Mesenchymal stem cell (in vitro differentiated cells and primary cell): ENCODE measurements at regions not wholly inside any gene's neighbourhood (a gene's known extent, or its start where the extent isn't known, plus 50 kb on each side); places are given as distances from the start of the nearest gene placed in this dataset.

Experiments used
- DNase-seq: peaks from one replicate; pipeline ENCODE4 v3.0.0-alpha.2; 2013
- H2AFZ ChIP-seq: one replicate; pipeline ENCODE4 v1.6.1; 2013; ENCODE audit warnings: low read depth, mild to moderate bottlenecking, control low read depth, inconsistent platforms, low read length, moderate library complexity
- H2AK5ac ChIP-seq: 2 replicates; pipeline ENCODE4 v1.6.1; 2013; ENCODE audit warnings: low read length, moderate library complexity, mild to moderate bottlenecking, inconsistent platforms; ENCODE audit not compliant: severe bottlenecking
- H2BK120ac ChIP-seq: one replicate; pipeline ENCODE4 v1.6.1; 2013; ENCODE audit warnings: low read depth, mild to moderate bottlenecking, inconsistent platforms, low read length, moderate library complexity
- H2BK12ac ChIP-seq, 2 experiments: one replicate each; pipeline ENCODE4 v1.6.1; 2013; ENCODE audit warnings: inconsistent platforms in 2 of 2, low read length in 2 of 2, mild to moderate bottlenecking in 2 of 2, moderate library complexity in 2 of 2, control low read depth in 1 of 2
- H2BK15ac ChIP-seq: one replicate; pipeline ENCODE4 v1.6.1; 2013; ENCODE audit warnings: mild to moderate bottlenecking, low read depth, inconsistent platforms; ENCODE audit not compliant: poor library complexity, severe bottlenecking
- H2BK5ac ChIP-seq: 2 replicates; pipeline ENCODE4 v1.6.1; 2013; ENCODE audit warnings: low read depth, mild to moderate bottlenecking, low read length, control low read depth, inconsistent platforms; ENCODE audit not compliant: poor library complexity, severe bottlenecking
- H3K14ac ChIP-seq, 2 experiments: one replicate each; pipeline ENCODE4 v1.6.1; 2013; ENCODE audit warnings: inconsistent platforms in 2 of 2, low read length in 2 of 2, control low read depth in 1 of 2, mild to moderate bottlenecking in 1 of 2, moderate library complexity in 1 of 2
- H3K18ac ChIP-seq, 2 experiments: one replicate each; pipeline ENCODE4 v1.6.1; 2013; ENCODE audit warnings: inconsistent platforms in 2 of 2, low read length in 2 of 2, control low read depth in 1 of 2, low read depth in 1 of 2, mild to moderate bottlenecking in 1 of 2
- H3K23ac ChIP-seq, 2 experiments: one replicate each; pipeline ENCODE4 v1.6.1; 2013; ENCODE audit warnings: inconsistent platforms in 2 of 2, low read length in 2 of 2, mild to moderate bottlenecking in 2 of 2, moderate library complexity in 2 of 2, control low read depth in 1 of 2
- H3K27ac ChIP-seq: 2 replicates; pipeline ENCODE4 v1.5.1; 2013; ENCODE audit warnings: mild to moderate bottlenecking, moderate library complexity, low read length, control low read depth, inconsistent platforms; ENCODE audit not compliant: poor library complexity, severe bottlenecking
- H3K27me3 ChIP-seq, 2 experiments: 2 replicates each; pipeline versions ENCODE4 v1.6.1 to v1.7.0; 2013; ENCODE audit warnings: low read length in 2 of 2, mild to moderate bottlenecking in 2 of 2, moderate library complexity in 2 of 2, control low read depth in 1 of 2, inconsistent platforms in 1 of 2; ENCODE audit not compliant: control insufficient read depth in 1 of 2, insufficient read depth in 1 of 2
- H3K36me3 ChIP-seq, 2 experiments: 2 replicates each; pipeline versions ENCODE4 v1.6.1 to v1.7.0; 2013; ENCODE audit warnings: low read length in 2 of 2, control low read depth in 1 of 2, inconsistent platforms in 1 of 2, low read depth in 1 of 2, mild to moderate bottlenecking in 1 of 2; ENCODE audit not compliant: insufficient read depth in 2 of 2, control insufficient read depth in 1 of 2
- H3K4ac ChIP-seq, 2 experiments: one replicate each; pipeline ENCODE4 v1.6.1; 2013; ENCODE audit warnings: inconsistent platforms in 2 of 2, low read length in 2 of 2, mild to moderate bottlenecking in 2 of 2, moderate library complexity in 2 of 2, control low read depth in 1 of 2, low read depth in 1 of 2
- H3K4me1 ChIP-seq: 2 replicates; pipeline ENCODE4 v1.6.1; 2013; ENCODE audit warnings: low read depth, low read length, control low read depth; ENCODE audit not compliant: control insufficient read depth, insufficient read depth
- H3K4me2 ChIP-seq: 2 replicates; pipeline ENCODE4 v1.6.1; 2013; ENCODE audit warnings: low read length, mild to moderate bottlenecking, inconsistent platforms; ENCODE audit not compliant: poor library complexity, severe bottlenecking
- H3K4me3 ChIP-seq, 2 experiments: 2 replicates each; pipeline versions ENCODE4 v1.5.1 to v1.7.0; 2013; ENCODE audit warnings: low read length in 2 of 2, mild to moderate bottlenecking in 2 of 2, control low read depth in 1 of 2, low read depth in 1 of 2; ENCODE audit not compliant: insufficient read depth in 1 of 2
- H3K79me1 ChIP-seq: replicated peaks from 2 replicates; pipeline ENCODE4 v1.6.1; 2013; ENCODE audit warnings: mild to moderate bottlenecking, control low read depth, low read length, inconsistent platforms; ENCODE audit not compliant: poor library complexity, severe bottlenecking
- H3K9ac ChIP-seq: 2 replicates; pipeline ENCODE4 v1.7.0; 2013; ENCODE audit warnings: mild to moderate bottlenecking, low read length, moderate library complexity
- H3K9me3 ChIP-seq: 2 replicates; pipeline ENCODE4 v1.7.0; 2013; ENCODE audit warnings: mild to moderate bottlenecking, low read length; ENCODE audit not compliant: control insufficient read depth
- H4K8ac ChIP-seq: one replicate; pipeline ENCODE4 v1.6.1; 2013; ENCODE audit warnings: inconsistent platforms, mild to moderate bottlenecking, low read length, moderate library complexity
- H4K91ac ChIP-seq: one replicate; pipeline ENCODE4 v1.6.1; 2013; ENCODE audit warnings: mild to moderate bottlenecking, low read length, inconsistent platforms
- WGBS: methylation state at CpG from one replicate; pipeline ENCODE4 v1.1.7; 2013; ENCODE audit warnings: mixed read lengths; 5-methylcytosine and 5-hydroxymethylcytosine counted together

DNA sequence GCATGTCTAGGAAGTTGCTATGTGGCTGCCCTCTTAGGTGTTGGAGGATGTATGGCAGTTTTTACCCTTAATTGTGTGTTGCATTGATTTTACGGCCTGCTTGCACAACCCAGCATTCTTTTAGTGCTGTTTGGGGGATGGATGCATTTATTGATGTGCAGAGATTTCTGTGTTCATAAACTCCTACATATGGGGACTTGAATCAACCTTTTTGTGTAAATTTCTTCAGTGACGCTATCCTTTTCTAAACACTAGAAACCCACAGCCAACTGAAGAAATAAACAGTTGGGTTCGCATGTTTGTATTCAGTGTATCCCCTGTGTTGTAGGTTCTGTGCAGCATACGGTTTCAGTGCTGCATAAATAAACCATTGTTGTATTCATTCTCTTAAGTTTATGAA, 263.7 kb downstream of the RASEF start:
- Histone ChIP-seq H2AK5ac (no peak overlapping the region), H2BK120ac (no peak overlapping the region), H2BK15ac (no peak overlapping the region), H3K79me1 (no peaks in the 10 kb centered on the region), H3K23ac (no peak overlapping the region), H3K14ac (no peak overlapping the region), H3K4ac (no peak overlapping the region), H4K8ac (no peak overlapping the region), H3K36me3 (no peaks in the 10 kb centered on the region), H3K4me2 (no peak overlapping the region), H3K18ac (no peak overlapping the region), H2BK5ac (no peak overlapping the region), H3K9me3 (peaks cover 3% of the 10 kb centered on the region), H3K9ac (no peak overlapping the region), H3K4me1 (no peaks in the 10 kb centered on the region), H3K27me3 (no peaks in the 10 kb centered on the region), H2AFZ (no peak overlapping the region), H2BK12ac (no peak overlapping the region), H4K91ac (no peak overlapping the region), H3K4me3 (no peak overlapping the region), H3K27ac (no peak overlapping the region)
- DNase-seq = peak; percentile 76
- WGBS = 8% methylated on average over 1 of the region's 4 CpGs

DNA sequence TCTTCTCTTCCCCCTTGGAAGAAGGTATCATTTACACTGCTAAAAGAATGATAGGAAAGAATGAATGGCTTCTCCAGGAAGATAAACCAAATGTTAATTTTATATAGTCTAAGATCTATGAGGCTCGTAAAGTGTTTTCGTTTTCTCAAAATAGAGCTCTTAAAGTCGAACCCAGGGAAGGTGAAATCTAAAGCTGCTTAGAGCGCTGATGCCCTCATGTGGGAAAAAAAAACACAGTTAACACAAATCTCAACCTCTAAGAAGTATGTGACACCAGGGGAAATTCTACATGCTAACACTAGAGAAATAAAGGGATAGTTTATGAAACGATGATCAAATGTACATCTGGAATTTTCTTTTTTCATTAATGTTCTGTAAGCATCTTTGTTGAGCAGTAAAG, 257.9 kb downstream of the RASEF start:
- H3K79me1 ChIP-seq = no peaks in the 10 kb centered on the region
- H3K27ac ChIP-seq = no peak overlapping the region
- H3K4me3 ChIP-seq = no peak overlapping the region
- WGBS = 78% methylated on average over 3 of the region's 5 CpGs
- no peak overlapping the region for H2AFZ ChIP-seq
- H3K14ac ChIP-seq = no peak overlapping the region
- no peak for DNase-seq
- H3K4me1 ChIP-seq = no peaks in the 10 kb centered on the region
- H2BK5ac ChIP-seq = no peak overlapping the region
- H3K9ac ChIP-seq = no peak overlapping the region
- no peaks in the 10 kb centered on the region for H3K9me3 ChIP-seq
- no peak overlapping the region for H4K8ac ChIP-seq
- no peak overlapping the region for H3K18ac ChIP-seq
- no peak overlapping the region for H4K91ac ChIP-seq
- H3K36me3 ChIP-seq = no peaks in the 10 kb centered on the region
- no peak overlapping the region for H3K4ac ChIP-seq
- H2BK15ac ChIP-seq = no peak overlapping the region
- H2BK12ac ChIP-seq = no peak overlapping the region
- H2BK120ac ChIP-seq = no peak overlapping the region
- H3K27me3 ChIP-seq = no peaks in the 10 kb centered on the region
- H2AK5ac ChIP-seq = no peak overlapping the region
- H3K23ac ChIP-seq = no peak overlapping the region
- no peak overlapping the region for H3K4me2 ChIP-seq

DNA sequence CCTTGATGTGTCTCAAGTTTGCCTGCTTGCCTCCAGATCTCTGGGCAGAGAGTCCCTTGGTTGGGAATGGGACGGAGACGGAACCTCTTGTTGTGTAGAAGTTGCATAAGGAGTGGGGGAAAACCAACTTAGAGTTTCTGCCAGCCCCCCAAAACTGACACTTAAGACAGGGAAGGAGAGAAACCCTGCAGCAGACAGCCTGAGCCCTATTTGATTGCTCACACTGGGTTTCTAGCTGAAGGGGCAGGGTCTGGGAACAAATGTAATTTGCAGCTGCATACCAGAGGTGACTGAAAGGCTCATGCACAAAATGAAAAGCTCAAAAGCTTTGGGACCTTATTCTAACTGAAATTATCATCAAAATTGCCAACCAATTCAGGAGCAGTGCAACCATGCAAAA, 254.5 kb downstream of the RASEF start:
- H3K4ac ChIP-seq = no peak overlapping the region
- 94% methylated on average over 2 of the region's 2 CpGs for WGBS
- H2AK5ac ChIP-seq = no peak overlapping the region

DNA sequence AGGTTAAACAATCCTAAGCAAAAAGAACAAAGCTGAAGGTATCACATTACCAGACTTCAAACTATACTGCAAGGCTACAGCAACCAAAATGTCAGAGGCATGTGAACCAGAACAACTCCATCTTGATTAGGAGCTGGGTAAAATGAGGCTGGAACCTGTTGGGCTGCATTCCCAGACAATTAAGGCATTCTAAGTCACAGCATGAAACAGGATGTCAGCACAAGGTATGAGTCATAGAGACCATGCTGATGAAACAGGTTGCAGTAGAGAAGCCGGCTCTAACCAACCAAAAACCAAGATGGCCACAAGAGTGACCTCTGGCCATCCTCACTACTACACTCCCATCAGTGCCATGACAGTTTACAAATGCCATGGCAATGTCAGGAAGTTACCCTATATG, 252.0 kb downstream of the RASEF start:
- Histone ChIP-seq H3K27me3 (no peaks in the 10 kb centered on the region), H3K4ac (no peak overlapping the region), H2BK5ac (no peak overlapping the region), H3K23ac (no peak overlapping the region), H3K4me3 (no peak overlapping the region), H3K79me1 (no peaks in the 10 kb centered on the region), H3K18ac (no peak overlapping the region), H2BK15ac (no peak overlapping the region), H3K4me1 (no peaks in the 10 kb centered on the region), H3K9ac (no peak overlapping the region), H4K91ac (no peak overlapping the region), H3K4me2 (no peak overlapping the region), H3K14ac (no peak overlapping the region), H3K36me3 (no peaks in the 10 kb centered on the region), H4K8ac (no peak overlapping the region), H2AK5ac (no peak overlapping the region), H3K9me3 (peaks cover 3% of the 10 kb centered on the region), H2BK12ac (no peak overlapping the region), H3K27ac (no peak overlapping the region), H2AFZ (no peak overlapping the region), H2BK120ac (no peak overlapping the region)
- DNase-seq = peak; percentile 83
- WGBS = 64% methylated on average over 1 of the region's 1 CpG

More for the DNA sequence above, 254.5 kb downstream of the RASEF start:
- Histone ChIP-seq H4K8ac (no peak overlapping the region), H3K18ac (peak overlapping the region in 1 of 2 experiments; percentile 21), H4K91ac (no peak overlapping the region), H3K27me3 (no peaks in the 10 kb centered on the region), H3K36me3 (no peaks in the 10 kb centered on the region), H3K4me1 (no peaks in the 10 kb centered on the region), H2BK5ac (no peak overlapping the region), H3K23ac (no peak overlapping the region), H3K9ac (no peak overlapping the region), H2BK120ac (no peak overlapping the region), H3K4me2 (no peak overlapping the region), H3K4me3 (no peak overlapping the region), H3K27ac (no peak overlapping the region), H3K14ac (peak overlapping the region in 1 of 2 experiments; percentile 74), H3K9me3 (peaks cover 3% of the 10 kb centered on the region), H2BK15ac (peak overlapping the region; percentile 23), H3K79me1 (no peaks in the 10 kb centered on the region), H2AFZ (no peak overlapping the region), H2BK12ac (no peak overlapping the region)
- no peak for DNase-seq
